ENCODE measurements at regions not wholly inside any gene's neighbourhood (a gene's known extent, or its start where the extent isn't known, plus 50 kb on each side); places are given as distances from the start of the nearest gene placed in this dataset.

GRCh38 chr11:131288521-131289091 is 81.8 kb upstream of the NTM start:
- Mint-ChIP-seq H3K9me3 (no peaks in the 10 kb centered on the region), H3K27me3 (no peaks in the 10 kb centered on the region), H3K4me3 (no peak overlapping the region), H3K4me1 (ENCODE audit: low read depth) (no peaks in the 10 kb centered on the region), H3K36me3 (ENCODE audit: low read depth) (no peaks in the 10 kb centered on the region), H3K27ac (no peak overlapping the region)

- Mint-ChIP-seq H3K4me1 (ENCODE audit: low read depth) (no peaks in the 10 kb centered on the region), H3K27me3 (no peaks in the 10 kb centered on the region), H3K9me3 (no peaks in the 10 kb centered on the region), H3K36me3 (ENCODE audit: low read depth) (no peaks in the 10 kb centered on the region), H3K4me3 (no peak overlapping the region), H3K27ac (no peak overlapping the region)
Measured at GRCh38 chr11:131290185-131290584, 80.2 kb upstream of the NTM start.

GRCh38 chr11:131295986-131296385 is 74.4 kb upstream of the NTM start:
- H3K4me3 Mint-ChIP-seq, result no peak overlapping the region
- peaks cover 17% of the 10 kb centered on the region for H3K27me3 Mint-ChIP-seq
- H3K9me3 Mint-ChIP-seq, result no peaks in the 10 kb centered on the region
- no peaks in the 10 kb centered on the region for H3K4me1 Mint-ChIP-seq (ENCODE audit: low read depth)
- no peak overlapping the region for H3K27ac Mint-ChIP-seq
- H3K36me3 Mint-ChIP-seq (ENCODE audit: low read depth), result no peaks in the 10 kb centered on the region

DNA sequence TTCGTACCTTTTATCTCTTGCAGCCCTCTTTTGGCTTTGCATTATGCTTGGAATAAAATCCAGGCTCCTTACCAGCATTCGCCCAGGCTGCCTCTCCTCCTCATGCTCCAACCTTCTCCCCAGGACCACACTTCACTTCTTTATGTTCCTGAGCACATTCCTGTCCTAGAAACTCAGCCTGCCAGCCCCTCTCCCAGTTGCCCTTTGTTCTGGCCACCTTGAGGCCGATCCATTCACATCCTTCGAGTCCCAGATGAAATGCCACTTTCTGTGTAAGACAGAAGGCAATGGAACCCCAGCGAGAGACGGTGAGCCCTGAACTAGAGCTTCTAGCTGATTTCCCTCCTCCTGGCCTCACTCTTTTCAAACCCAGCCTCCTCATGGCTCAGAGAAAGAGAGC is 73.0 kb upstream of the NTM start:
- H3K36me3 Mint-ChIP-seq (ENCODE audit: low read depth), result no peaks in the 10 kb centered on the region

GRCh38 chr11:131299598-131300438 is 70.6 kb upstream of the NTM start:
- Mint-ChIP-seq H3K9me3 (peaks cover 4% of the 10 kb centered on the region), H3K27me3 (peaks cover 17% of the 10 kb centered on the region)

More for the DNA sequence above, 73.0 kb upstream of the NTM start:
- no peak overlapping the region for H3K4me3 Mint-ChIP-seq
- no peaks in the 10 kb centered on the region for H3K4me1 Mint-ChIP-seq (ENCODE audit: low read depth)
- no peaks in the 10 kb centered on the region for H3K9me3 Mint-ChIP-seq
- H3K27me3 Mint-ChIP-seq, result peaks cover 17% of the 10 kb centered on the region
- H3K27ac Mint-ChIP-seq, result no peak overlapping the region

DNA sequence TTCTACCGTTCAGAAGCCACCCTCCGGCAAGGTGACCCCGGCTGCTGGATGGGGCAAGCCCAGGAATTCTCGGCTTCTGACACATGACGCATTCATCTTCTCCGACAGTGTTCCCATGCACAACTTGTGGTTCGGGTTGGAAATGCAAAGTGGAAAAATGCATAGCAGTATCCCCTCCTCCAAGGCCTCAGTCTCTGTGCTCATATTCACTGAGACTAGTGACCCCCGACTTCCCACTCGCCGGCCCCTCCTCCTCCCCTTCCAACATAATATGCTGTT is 70.0 kb upstream of the NTM start:
- no peak overlapping the region for H3K4me3 Mint-ChIP-seq
- H3K36me3 Mint-ChIP-seq (ENCODE audit: low read depth), result no peaks in the 10 kb centered on the region
- H3K4me1 Mint-ChIP-seq (ENCODE audit: low read depth), result no peaks in the 10 kb centered on the region
- H3K27ac Mint-ChIP-seq, result no peak overlapping the region
- H3K9me3 Mint-ChIP-seq, result peaks cover 4% of the 10 kb centered on the region
- peaks cover 17% of the 10 kb centered on the region for H3K27me3 Mint-ChIP-seq

More at GRCh38 chr11:131299598-131300438, 70.6 kb upstream of the NTM start:
- H3K27ac Mint-ChIP-seq, result no peak overlapping the region
- no peaks in the 10 kb centered on the region for H3K36me3 Mint-ChIP-seq (ENCODE audit: low read depth)
- H3K4me1 Mint-ChIP-seq (ENCODE audit: low read depth), result no peaks in the 10 kb centered on the region
- H3K4me3 Mint-ChIP-seq, result no peak overlapping the region

GRCh38 chr11:131301306-131301705 is 69.1 kb upstream of the NTM start:
- Mint-ChIP-seq H3K4me3 (no peak overlapping the region), H3K27me3 (peaks cover 17% of the 10 kb centered on the region), H3K4me1 (ENCODE audit: low read depth) (no peaks in the 10 kb centered on the region), H3K36me3 (ENCODE audit: low read depth) (no peaks in the 10 kb centered on the region), H3K27ac (no peak overlapping the region), H3K9me3 (peaks cover 4% of the 10 kb centered on the region)

DNA sequence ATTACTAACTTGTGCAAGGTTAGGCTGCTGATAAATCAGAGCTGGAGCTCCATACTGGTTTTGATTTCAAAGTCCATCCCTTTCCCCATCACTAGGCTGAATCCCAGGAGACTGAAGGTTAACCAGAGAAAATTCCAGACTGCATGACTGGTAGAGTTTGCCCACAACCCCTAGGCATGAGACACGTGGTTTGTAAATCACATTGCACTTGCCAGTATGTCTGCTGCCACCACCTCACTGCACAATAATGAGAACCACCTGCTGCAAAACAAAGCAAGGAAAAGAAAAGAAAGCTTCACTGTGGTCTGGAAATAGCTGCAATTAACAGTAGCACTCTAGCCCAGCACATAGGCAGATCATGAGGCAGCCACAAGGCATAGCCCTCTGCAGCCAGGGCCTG is 67.6 kb upstream of the NTM start:
- H3K4me1 Mint-ChIP-seq (ENCODE audit: low read depth), result no peaks in the 10 kb centered on the region
- peaks cover 6% of the 10 kb centered on the region for H3K9me3 Mint-ChIP-seq
- peaks cover 17% of the 10 kb centered on the region for H3K27me3 Mint-ChIP-seq
- no peak overlapping the region for H3K27ac Mint-ChIP-seq
- no peaks in the 10 kb centered on the region for H3K36me3 Mint-ChIP-seq (ENCODE audit: low read depth)
- H3K4me3 Mint-ChIP-seq, result no peak overlapping the region

GRCh38 chr11:131303611-131304119 is 66.8 kb upstream of the NTM start:
- Mint-ChIP-seq H3K36me3 (ENCODE audit: low read depth) (no peaks in the 10 kb centered on the region), H3K27me3 (peaks cover 17% of the 10 kb centered on the region), H3K4me1 (ENCODE audit: low read depth) (no peaks in the 10 kb centered on the region), H3K27ac (no peak overlapping the region), H3K9me3 (peaks cover 9% of the 10 kb centered on the region), H3K4me3 (no peak overlapping the region)

DNA sequence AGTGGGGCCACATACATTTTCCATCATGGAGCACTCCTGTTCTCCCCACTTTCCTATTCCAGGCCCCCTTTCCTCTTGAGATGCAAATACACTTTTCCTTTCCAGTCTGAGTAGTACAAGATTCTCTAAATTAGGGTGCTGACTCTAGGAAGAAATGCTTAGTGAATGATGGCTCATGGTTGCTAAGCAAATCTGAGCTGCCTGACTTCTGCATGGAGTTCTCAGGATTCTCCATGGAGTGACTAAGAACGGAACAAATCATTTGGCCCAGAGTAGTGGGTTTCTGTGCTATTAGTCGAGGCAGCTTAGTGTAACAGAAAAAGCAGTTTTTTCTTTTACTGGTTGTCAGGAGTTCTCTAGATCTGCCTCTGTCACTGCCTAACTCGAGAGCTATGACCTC is 65.4 kb upstream of the NTM start:
- H3K4me3 Mint-ChIP-seq, result no peak overlapping the region
- H3K27ac Mint-ChIP-seq, result no peak overlapping the region
- H3K9me3 Mint-ChIP-seq, result peaks cover 9% of the 10 kb centered on the region
- H3K36me3 Mint-ChIP-seq (ENCODE audit: low read depth), result no peaks in the 10 kb centered on the region
- H3K4me1 Mint-ChIP-seq (ENCODE audit: low read depth), result no peaks in the 10 kb centered on the region
- peaks cover 11% of the 10 kb centered on the region for H3K27me3 Mint-ChIP-seq

GRCh38 chr11:131307506-131307905 is 62.9 kb upstream of the NTM start:
- Mint-ChIP-seq H3K9me3 (peaks cover 9% of the 10 kb centered on the region), H3K36me3 (ENCODE audit: low read depth) (no peaks in the 10 kb centered on the region), H3K27ac (no peak overlapping the region)

DNA sequence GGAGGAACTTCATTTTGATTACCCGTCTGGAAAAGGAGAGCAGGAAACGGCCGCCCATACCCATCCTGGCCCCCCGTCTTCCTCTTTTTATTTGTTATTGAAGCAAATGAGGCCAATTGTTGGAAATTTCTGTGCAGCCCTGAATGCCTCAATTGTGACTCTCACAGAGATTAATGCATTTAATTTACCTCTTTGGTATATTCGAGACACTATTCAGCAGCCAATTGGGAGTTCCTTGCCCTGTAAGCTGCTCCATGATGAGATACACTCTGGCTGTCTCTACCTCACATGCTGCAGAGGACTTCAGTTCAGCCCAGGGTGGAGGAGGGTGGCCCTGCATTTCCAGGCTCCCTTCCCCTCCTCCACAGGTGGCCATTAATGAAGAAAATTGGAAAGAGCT is 60.6 kb upstream of the NTM start:
- Mint-ChIP-seq H3K9me3 (peaks cover 9% of the 10 kb centered on the region), H3K36me3 (ENCODE audit: low read depth) (no peaks in the 10 kb centered on the region), H3K27ac (no peak overlapping the region), H3K4me3 (no peak overlapping the region), H3K27me3 (peaks cover 6% of the 10 kb centered on the region), H3K4me1 (ENCODE audit: low read depth) (no peaks in the 10 kb centered on the region)

More at GRCh38 chr11:131307506-131307905, 62.9 kb upstream of the NTM start:
- H3K4me3 Mint-ChIP-seq, result no peak overlapping the region
- peaks cover 6% of the 10 kb centered on the region for H3K27me3 Mint-ChIP-seq
- H3K4me1 Mint-ChIP-seq (ENCODE audit: low read depth), result no peaks in the 10 kb centered on the region

- no peaks in the 10 kb centered on the region for H3K36me3 Mint-ChIP-seq (ENCODE audit: low read depth)
- no peak overlapping the region for H3K4me3 Mint-ChIP-seq
- no peak overlapping the region for H3K27ac Mint-ChIP-seq
- peaks cover 6% of the 10 kb centered on the region for H3K27me3 Mint-ChIP-seq
- peaks cover 7% of the 10 kb centered on the region for H3K9me3 Mint-ChIP-seq
- H3K4me1 Mint-ChIP-seq (ENCODE audit: low read depth), result no peaks in the 10 kb centered on the region
Measured at GRCh38 chr11:131311776-131312514, 58.5 kb upstream of the NTM start.

All from stimulated activated naive CD8-positive, alpha-beta T cell treated with anti-CD3 and anti-CD28 coated beads, Interleukin-15, Interleukin-2, amounts not matched to agents 100 ng/mL and 50 ng/mL, for 24 hours (primary cell).